Neural cell (in vitro differentiated cells): ENCODE measurements at regions not wholly inside any gene's neighbourhood (a gene's known extent, or its start where the extent isn't known, plus 50 kb on each side); places are given as distances from the start of the nearest gene placed in this dataset.

ENCODE experiments used
- H2AFZ ChIP-seq: fragments of 200-600, 300-800 bp; sonication (generic), shearing (Covaris generic); 2 replicates; pipeline ENCODE4 v1.6.0; 2014; ENCODE audit warnings: low read depth, mild to moderate bottlenecking, antibody characterized with exemption, low read length, moderate library complexity
- H3F3A ChIP-seq: fragments of 200-600 bp; shearing (Covaris generic); 2 replicates; pipeline ENCODE4 v1.6.1; 2016; ENCODE audit warnings: mild to moderate bottlenecking, moderate library complexity, mixed read lengths, antibody characterized with exemption, low read length; ENCODE audit not compliant: insufficient read depth, poor library complexity, severe bottlenecking
- H3K27ac ChIP-seq: fragments of 200-600, 300-800 bp; sonication (generic), shearing (Covaris generic); 2 replicates; pipeline ENCODE4 v1.5.1; 2014; ENCODE audit warnings: mild to moderate bottlenecking, low read length, moderate library complexity
- H3K27me3 ChIP-seq: fragments of 300-800, 200-600 bp; sonication (generic), shearing (Covaris generic); 2 replicates; pipeline ENCODE4 v1.6.0; 2014; ENCODE audit warnings: mild to moderate bottlenecking, low read depth, low read length, moderate library complexity; ENCODE audit not compliant: insufficient read depth
- H3K36me3 ChIP-seq: fragments of 300-800, 200-600 bp; sonication (generic), shearing (Covaris generic); 2 replicates; pipeline ENCODE4 v1.5.1; 2014; ENCODE audit warnings: mild to moderate bottlenecking, antibody characterized with exemption, low read length, moderate library complexity; ENCODE audit not compliant: insufficient read depth
- H3K4me2 ChIP-seq: fragments of 300-800, 200-600 bp; sonication (generic), shearing (Covaris generic); 2 replicates; pipeline ENCODE4 v1.6.0; 2014; ENCODE audit warnings: mild to moderate bottlenecking, low read length
- H3K4me3 ChIP-seq: fragments of 300-800, 200-600 bp; sonication (generic), shearing (Covaris generic); 2 replicates; pipeline ENCODE4 v1.5.1; 2014; ENCODE audit warnings: mild to moderate bottlenecking, low read length, moderate library complexity
- H3K79me2 ChIP-seq: fragments of 200-600 bp; shearing (Covaris generic); replicated peaks from 2 replicates; pipeline ENCODE4 v1.6.0; 2014; ENCODE audit warnings: mild to moderate bottlenecking, low read length, moderate library complexity; ENCODE audit not compliant: insufficient read depth
- H3K9ac ChIP-seq: fragments of 300-800, 200-600 bp; sonication (generic), shearing (Covaris generic); 2 replicates; pipeline ENCODE4 v1.6.1; 2016; ENCODE audit warnings: mild to moderate bottlenecking, low read length, mixed read lengths
- H3K9me2 ChIP-seq: fragments of 200-600 bp; shearing (Covaris generic); 2 replicates; pipeline ENCODE4 v1.6.1; 2016; ENCODE audit warnings: mild to moderate bottlenecking, low read length, mixed read lengths; ENCODE audit not compliant: insufficient read depth
- H3K9me3 ChIP-seq: fragments of 200-600, 300-800 bp; sonication (generic), shearing (Covaris generic); 2 replicates; pipeline ENCODE4 v1.6.1; 2016; ENCODE audit warnings: mild to moderate bottlenecking, mixed run types, low read length, moderate library complexity, mixed read lengths
- H4K20me1 ChIP-seq: fragments of 200-600 bp; shearing (Covaris generic); 2 replicates; pipeline ENCODE4 v1.6.1; 2016; ENCODE audit warnings: mild to moderate bottlenecking, mixed run types; ENCODE audit not compliant: insufficient read depth
- EP300 ChIP-seq: fragments of 450-650 bp; conservative IDR thresholded peaks from 2 replicates; pipeline ENCODE4 v1.6.1; 2014; ENCODE audit warnings: antibody characterized with exemption, mild to moderate bottlenecking, moderate library complexity; ENCODE audit not compliant: poor library complexity, severe bottlenecking
- EZH2 ChIP-seq: fragments of 200-600, 300-800 bp; shearing (Covaris generic), sonication (generic); IDR thresholded peaks from 2 replicates; pipeline ENCODE4 v1.6.1; 2014; ENCODE audit warnings: antibody characterized with exemption, low read length, borderline replicate concordance, mild to moderate bottlenecking; ENCODE audit not compliant: insufficient read depth, poor library complexity, severe bottlenecking
- MXI1 ChIP-seq: fragments of 450-650 bp; conservative IDR thresholded peaks from 2 replicates; pipeline ENCODE4 v1.6.1; 2014; ENCODE audit warnings: antibody characterized with exemption, mild to moderate bottlenecking; ENCODE audit not compliant: poor library complexity, severe bottlenecking
- POLR2AphosphoS5 ChIP-seq: IDR thresholded peaks from 2 replicates; pipeline ENCODE4 v1.6.1; 2012
- RAD21 ChIP-seq: fragments of 450-650 bp; conservative IDR thresholded peaks from 2 replicates; pipeline ENCODE4 v1.6.1; 2014; ENCODE audit warnings: antibody characterized with exemption, mild to moderate bottlenecking, moderate library complexity
- SMC3 ChIP-seq: fragments of 450-650 bp; conservative IDR thresholded peaks from 2 replicates; pipeline ENCODE4 v1.6.1; 2014; ENCODE audit warnings: antibody characterized with exemption, mild to moderate bottlenecking, moderate library complexity; ENCODE audit not compliant: poor library complexity
- TAF1 ChIP-seq: IDR thresholded peaks from 2 replicates; pipeline ENCODE4 v1.6.1; 2012; ENCODE audit warnings: low read depth
- TF ChIP-seq, protein P1 (sequence below): IDR thresholded peaks from 2 replicates; pipeline ENCODE4 v1.6.1; 2012; ENCODE audit warnings: borderline replicate concordance
- TF ChIP-seq, protein P2 (sequence below): fragments of 450-650 bp; IDR thresholded peaks from 2 replicates; pipeline ENCODE4 v1.5.1; 2014; ENCODE audit warnings: antibody characterized with exemption, mild to moderate bottlenecking, moderate library complexity; ENCODE audit not compliant: poor library complexity, severe bottlenecking

DNA sequence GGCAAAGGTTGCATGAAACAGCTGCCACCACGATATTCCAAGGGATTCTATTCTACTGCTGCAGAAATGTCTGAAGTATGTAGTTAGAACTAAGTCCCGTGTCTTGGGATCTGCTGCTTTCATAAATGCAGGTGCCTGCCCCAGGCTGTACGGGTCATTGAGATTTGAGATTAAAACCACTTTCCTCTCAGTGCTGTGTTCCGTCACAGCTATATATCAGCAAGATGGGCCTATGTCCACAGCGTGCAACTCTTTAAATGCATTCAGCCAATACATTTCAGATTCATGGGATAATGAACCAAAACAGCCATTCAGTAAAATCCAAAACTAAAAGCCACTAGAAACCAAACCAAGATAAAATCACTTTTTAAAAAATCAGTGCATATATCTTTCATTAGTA is 107.3 kb upstream of the LUZP2 start:
- Histone ChIP-seq H3K36me3 (no peaks in the 10 kb centered on the region), H4K20me1 (no peaks in the 10 kb centered on the region), H3K9me2 (no peaks in the 10 kb centered on the region), H3K79me2 (no peaks in the 10 kb centered on the region), H3K4me3 (no peak overlapping the region), H2AFZ (no peak overlapping the region), H3K9me3 (no peaks in the 10 kb centered on the region), H3K27me3 (no peaks in the 10 kb centered on the region), H3K9ac (no peak overlapping the region), H3F3A (no peaks in the 10 kb centered on the region), H3K27ac (no peak overlapping the region), H3K4me2 (no peak overlapping the region)
- TF ChIP-seq SMC3 (no peak), MXI1 (no peak), EZH2 (no peak), RAD21 (no peak), EP300 (no peak), TAF1 (no peak), POLR2AphosphoS5 (no peak)
- TF ChIP-seq, protein P1, sequence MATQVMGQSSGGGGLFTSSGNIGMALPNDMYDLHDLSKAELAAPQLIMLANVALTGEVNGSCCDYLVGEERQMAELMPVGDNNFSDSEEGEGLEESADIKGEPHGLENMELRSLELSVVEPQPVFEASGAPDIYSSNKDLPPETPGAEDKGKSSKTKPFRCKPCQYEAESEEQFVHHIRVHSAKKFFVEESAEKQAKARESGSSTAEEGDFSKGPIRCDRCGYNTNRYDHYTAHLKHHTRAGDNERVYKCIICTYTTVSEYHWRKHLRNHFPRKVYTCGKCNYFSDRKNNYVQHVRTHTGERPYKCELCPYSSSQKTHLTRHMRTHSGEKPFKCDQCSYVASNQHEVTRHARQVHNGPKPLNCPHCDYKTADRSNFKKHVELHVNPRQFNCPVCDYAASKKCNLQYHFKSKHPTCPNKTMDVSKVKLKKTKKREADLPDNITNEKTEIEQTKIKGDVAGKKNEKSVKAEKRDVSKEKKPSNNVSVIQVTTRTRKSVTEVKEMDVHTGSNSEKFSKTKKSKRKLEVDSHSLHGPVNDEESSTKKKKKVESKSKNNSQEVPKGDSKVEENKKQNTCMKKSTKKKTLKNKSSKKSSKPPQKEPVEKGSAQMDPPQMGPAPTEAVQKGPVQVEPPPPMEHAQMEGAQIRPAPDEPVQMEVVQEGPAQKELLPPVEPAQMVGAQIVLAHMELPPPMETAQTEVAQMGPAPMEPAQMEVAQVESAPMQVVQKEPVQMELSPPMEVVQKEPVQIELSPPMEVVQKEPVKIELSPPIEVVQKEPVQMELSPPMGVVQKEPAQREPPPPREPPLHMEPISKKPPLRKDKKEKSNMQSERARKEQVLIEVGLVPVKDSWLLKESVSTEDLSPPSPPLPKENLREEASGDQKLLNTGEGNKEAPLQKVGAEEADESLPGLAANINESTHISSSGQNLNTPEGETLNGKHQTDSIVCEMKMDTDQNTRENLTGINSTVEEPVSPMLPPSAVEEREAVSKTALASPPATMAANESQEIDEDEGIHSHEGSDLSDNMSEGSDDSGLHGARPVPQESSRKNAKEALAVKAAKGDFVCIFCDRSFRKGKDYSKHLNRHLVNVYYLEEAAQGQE, result no peak
- TF ChIP-seq, protein P2, sequence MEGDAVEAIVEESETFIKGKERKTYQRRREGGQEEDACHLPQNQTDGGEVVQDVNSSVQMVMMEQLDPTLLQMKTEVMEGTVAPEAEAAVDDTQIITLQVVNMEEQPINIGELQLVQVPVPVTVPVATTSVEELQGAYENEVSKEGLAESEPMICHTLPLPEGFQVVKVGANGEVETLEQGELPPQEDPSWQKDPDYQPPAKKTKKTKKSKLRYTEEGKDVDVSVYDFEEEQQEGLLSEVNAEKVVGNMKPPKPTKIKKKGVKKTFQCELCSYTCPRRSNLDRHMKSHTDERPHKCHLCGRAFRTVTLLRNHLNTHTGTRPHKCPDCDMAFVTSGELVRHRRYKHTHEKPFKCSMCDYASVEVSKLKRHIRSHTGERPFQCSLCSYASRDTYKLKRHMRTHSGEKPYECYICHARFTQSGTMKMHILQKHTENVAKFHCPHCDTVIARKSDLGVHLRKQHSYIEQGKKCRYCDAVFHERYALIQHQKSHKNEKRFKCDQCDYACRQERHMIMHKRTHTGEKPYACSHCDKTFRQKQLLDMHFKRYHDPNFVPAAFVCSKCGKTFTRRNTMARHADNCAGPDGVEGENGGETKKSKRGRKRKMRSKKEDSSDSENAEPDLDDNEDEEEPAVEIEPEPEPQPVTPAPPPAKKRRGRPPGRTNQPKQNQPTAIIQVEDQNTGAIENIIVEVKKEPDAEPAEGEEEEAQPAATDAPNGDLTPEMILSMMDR, result no peak

DNA sequence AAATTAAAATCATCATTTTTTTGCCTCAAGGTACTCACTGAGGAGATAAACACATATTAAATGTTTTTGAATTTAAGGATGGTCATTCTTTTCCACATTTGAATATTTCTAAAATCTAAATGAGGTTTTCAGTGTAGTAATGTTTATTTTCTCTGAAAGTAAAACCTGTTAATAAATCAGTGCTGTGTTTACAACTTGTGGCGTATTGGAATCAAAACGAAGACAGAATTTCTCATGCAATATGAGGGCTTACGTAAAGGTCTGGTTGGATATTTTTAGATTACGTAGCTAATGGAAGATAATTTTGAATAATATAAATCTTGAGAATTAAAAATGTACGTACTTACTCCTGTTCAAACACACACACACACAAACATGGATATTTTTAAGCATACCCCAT is 106.8 kb upstream of the LUZP2 start:
- H3K9ac ChIP-seq, result no peak overlapping the region
- H3K9me3 ChIP-seq, result no peaks in the 10 kb centered on the region
- no peaks in the 10 kb centered on the region for H3K9me2 ChIP-seq
- H3K79me2 ChIP-seq, result no peaks in the 10 kb centered on the region
- no peak overlapping the region for H3K4me3 ChIP-seq
- no peak overlapping the region for H2AFZ ChIP-seq
- no peak overlapping the region for H3K4me2 ChIP-seq
- no peak overlapping the region for H3K27ac ChIP-seq
- TF ChIP-seq EZH2, result no peak
- TF ChIP-seq, protein P2, result no peak
- no peak for TF ChIP-seq EP300
- no peak for TF ChIP-seq POLR2AphosphoS5
- no peak for TF ChIP-seq TAF1
- no peaks in the 10 kb centered on the region for H3K27me3 ChIP-seq
- no peaks in the 10 kb centered on the region for H3K36me3 ChIP-seq
- no peaks in the 10 kb centered on the region for H3F3A ChIP-seq
- no peaks in the 10 kb centered on the region for H4K20me1 ChIP-seq
